ENCODE measurements at regions not wholly inside any gene's neighbourhood (a gene's known extent, or its start where the extent isn't known, plus 50 kb on each side); places are given as distances from the start of the nearest gene placed in this dataset.

DNA sequence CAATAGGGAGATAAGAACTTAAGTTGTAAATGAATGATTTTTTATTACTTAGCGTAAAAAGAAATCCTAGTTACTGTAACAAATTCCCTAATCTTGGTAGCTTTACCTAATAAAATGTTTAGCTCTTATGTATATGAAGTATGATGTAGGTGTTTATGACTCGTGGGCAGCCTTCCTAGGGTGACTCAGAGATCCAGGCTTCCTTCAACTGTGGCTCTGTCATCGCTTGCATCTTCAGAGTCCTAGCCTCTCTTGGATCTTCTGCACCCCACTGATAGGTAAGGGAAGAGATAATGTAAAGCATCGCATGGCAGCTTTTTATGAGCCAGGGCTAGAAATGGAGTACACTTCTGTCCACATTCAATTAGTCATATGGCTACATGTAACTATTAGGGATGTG, 165.6 kb upstream of the GLRA2 start:
- no peak for DNase-seq (ENCODE audit: low read depth, low spot score)
- TF ChIP-seq, protein P1, sequence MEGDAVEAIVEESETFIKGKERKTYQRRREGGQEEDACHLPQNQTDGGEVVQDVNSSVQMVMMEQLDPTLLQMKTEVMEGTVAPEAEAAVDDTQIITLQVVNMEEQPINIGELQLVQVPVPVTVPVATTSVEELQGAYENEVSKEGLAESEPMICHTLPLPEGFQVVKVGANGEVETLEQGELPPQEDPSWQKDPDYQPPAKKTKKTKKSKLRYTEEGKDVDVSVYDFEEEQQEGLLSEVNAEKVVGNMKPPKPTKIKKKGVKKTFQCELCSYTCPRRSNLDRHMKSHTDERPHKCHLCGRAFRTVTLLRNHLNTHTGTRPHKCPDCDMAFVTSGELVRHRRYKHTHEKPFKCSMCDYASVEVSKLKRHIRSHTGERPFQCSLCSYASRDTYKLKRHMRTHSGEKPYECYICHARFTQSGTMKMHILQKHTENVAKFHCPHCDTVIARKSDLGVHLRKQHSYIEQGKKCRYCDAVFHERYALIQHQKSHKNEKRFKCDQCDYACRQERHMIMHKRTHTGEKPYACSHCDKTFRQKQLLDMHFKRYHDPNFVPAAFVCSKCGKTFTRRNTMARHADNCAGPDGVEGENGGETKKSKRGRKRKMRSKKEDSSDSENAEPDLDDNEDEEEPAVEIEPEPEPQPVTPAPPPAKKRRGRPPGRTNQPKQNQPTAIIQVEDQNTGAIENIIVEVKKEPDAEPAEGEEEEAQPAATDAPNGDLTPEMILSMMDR (IDR thresholded peaks at IDR 0.05; ENCODE audit: low read depth, low read length): no peak
- no peak overlapping the region for H3K27ac ChIP-seq (ENCODE audit: low read depth, low read length)
- no peaks in the 10 kb centered on the region for H3K9me3 ChIP-seq (ENCODE audit: control insufficient read depth, insufficient read depth, low read length)
- ChIA-PET POLR2A (no interaction called here), CTCF (no interaction called here)
- no peaks in the 10 kb centered on the region for H3K27me3 ChIP-seq (ENCODE audit: control insufficient read depth, insufficient read depth, low read length)
- no peak overlapping the region for H3K4me3 ChIP-seq (ENCODE audit: low read depth, low read length)

DNA sequence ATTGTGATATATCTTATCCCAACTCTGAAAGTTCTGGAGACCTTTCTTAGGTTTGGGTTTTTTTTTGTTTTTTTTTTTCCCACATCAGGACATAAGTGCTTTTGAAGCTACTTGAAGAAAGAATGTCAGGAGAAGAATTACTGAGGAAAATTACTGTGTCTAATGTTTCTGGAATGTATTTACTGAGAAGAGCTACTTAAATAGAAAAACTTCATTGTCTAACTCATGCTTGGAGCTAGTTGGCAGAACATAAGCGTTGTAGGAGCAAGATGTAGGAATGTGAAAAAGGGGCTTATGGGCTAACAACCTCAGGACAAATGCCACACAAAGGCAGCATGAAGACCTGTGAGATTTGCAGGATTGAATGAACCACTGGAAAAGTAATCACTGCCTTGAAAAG, 166.6 kb upstream of the GLRA2 start:
- no peak overlapping the region for H3K4me3 ChIP-seq (ENCODE audit: low read depth, low read length)
- ChIA-PET POLR2A (no interaction called here), CTCF (no interaction called here)
- no peak for DNase-seq (ENCODE audit: low read depth, low spot score)
- TF ChIP-seq, protein P1 (IDR thresholded peaks at IDR 0.05; ENCODE audit: low read depth, low read length): no peak
- H3K27me3 ChIP-seq (ENCODE audit: control insufficient read depth, insufficient read depth, low read length): no peaks in the 10 kb centered on the region
- no peaks in the 10 kb centered on the region for H3K9me3 ChIP-seq (ENCODE audit: control insufficient read depth, insufficient read depth, low read length)
- no peak overlapping the region for H3K27ac ChIP-seq (ENCODE audit: low read depth, low read length)

DNA sequence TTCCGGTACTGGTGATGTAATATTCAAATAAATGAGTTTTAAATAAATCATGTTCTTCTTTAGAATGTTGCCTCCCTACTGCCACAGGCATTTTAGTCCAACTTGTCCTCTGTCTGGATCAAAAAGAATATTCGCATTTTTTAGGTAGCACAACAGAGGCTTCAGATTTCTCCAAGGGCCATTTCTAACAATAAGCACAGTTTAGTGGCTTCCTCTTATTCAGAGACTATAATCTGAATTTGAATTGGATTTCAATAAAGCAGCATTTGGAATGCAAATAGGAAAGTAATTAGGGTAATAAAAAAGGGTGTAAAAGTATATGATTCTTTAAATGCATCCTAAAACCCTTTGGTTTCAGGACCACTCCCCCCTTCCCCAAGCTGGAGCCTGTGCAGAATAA, 167.9 kb upstream of the GLRA2 start:
- H3K4me3 ChIP-seq (ENCODE audit: low read depth, low read length): no peak overlapping the region
- H3K27me3 ChIP-seq (ENCODE audit: control insufficient read depth, insufficient read depth, low read length): no peaks in the 10 kb centered on the region
- ChIA-PET CTCF (no interaction called here), POLR2A (no interaction called here)
- TF ChIP-seq, protein P1 (IDR thresholded peaks at IDR 0.05; ENCODE audit: low read depth, low read length): no peak
- no peak overlapping the region for H3K27ac ChIP-seq (ENCODE audit: low read depth, low read length)
- H3K9me3 ChIP-seq (ENCODE audit: control insufficient read depth, insufficient read depth, low read length): no peaks in the 10 kb centered on the region
- DNase-seq (ENCODE audit: low read depth, low spot score): no peak

DNA sequence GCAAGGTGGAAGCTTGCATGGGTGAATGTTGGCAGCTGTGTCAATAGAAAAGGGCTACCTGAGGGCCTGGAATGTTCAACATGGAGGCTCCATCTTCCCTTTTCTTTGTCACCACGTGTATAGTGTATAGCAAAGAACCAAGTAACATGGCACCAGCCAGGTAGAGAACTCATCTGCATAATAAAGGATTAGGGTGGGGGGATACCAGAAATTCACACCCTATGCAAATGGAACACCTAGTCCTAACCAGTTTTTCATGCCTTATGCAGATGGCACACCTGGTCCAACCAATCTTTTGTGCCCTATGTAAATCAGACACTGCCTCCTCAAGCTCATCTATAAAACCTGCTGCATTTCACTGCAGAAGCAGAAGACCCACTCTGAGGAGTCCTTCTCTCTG, 169.6 kb upstream of the GLRA2 start:
- Histone ChIP-seq H3K27ac (ENCODE audit: low read depth, low read length) (no peak overlapping the region), H3K4me3 (ENCODE audit: low read depth, low read length) (no peak overlapping the region), H3K9me3 (ENCODE audit: control insufficient read depth, insufficient read depth, low read length) (no peaks in the 10 kb centered on the region), H3K27me3 (ENCODE audit: control insufficient read depth, insufficient read depth, low read length) (no peaks in the 10 kb centered on the region)
- no peak for DNase-seq (ENCODE audit: low read depth, low spot score)
- CTCF ChIA-PET: no interaction called here
- TF ChIP-seq, protein P1 (IDR thresholded peaks at IDR 0.05; ENCODE audit: low read depth, low read length): no peak
- POLR2A ChIA-PET: no interaction called here

DNA sequence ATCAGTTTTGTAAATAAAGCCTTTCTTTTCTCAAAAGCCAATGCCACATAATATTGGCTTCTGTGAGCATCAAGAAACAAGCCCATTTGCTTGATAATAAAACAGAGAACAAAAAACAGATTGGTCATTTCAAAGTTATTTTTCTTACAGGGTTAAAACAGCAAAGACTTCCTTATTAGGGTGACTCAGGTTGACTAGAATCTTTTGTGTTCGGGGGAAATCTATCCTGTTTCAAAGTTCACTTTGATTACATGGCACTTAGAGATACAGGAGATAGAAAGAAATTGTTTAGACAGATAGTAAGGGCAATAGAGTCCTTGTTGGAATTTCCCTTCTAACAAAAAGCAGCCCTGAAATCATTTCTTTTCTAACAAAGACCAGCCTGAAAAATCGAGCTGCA, 170.0 kb upstream of the GLRA2 start:
- CTCF ChIA-PET: no interaction called here
- no peak for DNase-seq (ENCODE audit: low read depth, low spot score)

More for the DNA sequence above, 170.0 kb upstream of the GLRA2 start:
- Histone ChIP-seq H3K27me3 (ENCODE audit: control insufficient read depth, insufficient read depth, low read length) (no peaks in the 10 kb centered on the region), H3K27ac (ENCODE audit: low read depth, low read length) (no peak overlapping the region), H3K4me3 (ENCODE audit: low read depth, low read length) (no peak overlapping the region), H3K9me3 (ENCODE audit: control insufficient read depth, insufficient read depth, low read length) (no peaks in the 10 kb centered on the region)
- POLR2A ChIA-PET: no interaction called here
- TF ChIP-seq, protein P1 (IDR thresholded peaks at IDR 0.05; ENCODE audit: low read depth, low read length): no peak

All from AG04450 (cell line).